A549 (cell line): ENCODE measurements at regions not wholly inside any gene's neighbourhood (a gene's known extent, or its start where the extent isn't known, plus 50 kb on each side); places are given as distances from the start of the nearest gene placed in this dataset.

ENCODE experiments used
- CTCF ChIP-seq: fragments of >200 bp; sonication (Bioruptor Twin); formaldehyde crosslinking; IDR thresholded peaks from 3 replicates; pipeline ENCODE4 v1.5.1; 2016
- POLR2A ChIP-seq: IDR thresholded peaks from 2 replicates; pipeline ENCODE4 v1.6.1; 2012; ENCODE audit warnings: mild to moderate bottlenecking, low read length

GRCh38 chr13:103903790-103904189 is 837.6 kb upstream of the SLC10A2 start:
- TF ChIP-seq POLR2A (no peak), CTCF (no peak)
